ENCODE measurements at regions not wholly inside any gene's neighbourhood (a gene's known extent, or its start where the extent isn't known, plus 50 kb on each side); places are given as distances from the start of the nearest gene placed in this dataset.

DNA sequence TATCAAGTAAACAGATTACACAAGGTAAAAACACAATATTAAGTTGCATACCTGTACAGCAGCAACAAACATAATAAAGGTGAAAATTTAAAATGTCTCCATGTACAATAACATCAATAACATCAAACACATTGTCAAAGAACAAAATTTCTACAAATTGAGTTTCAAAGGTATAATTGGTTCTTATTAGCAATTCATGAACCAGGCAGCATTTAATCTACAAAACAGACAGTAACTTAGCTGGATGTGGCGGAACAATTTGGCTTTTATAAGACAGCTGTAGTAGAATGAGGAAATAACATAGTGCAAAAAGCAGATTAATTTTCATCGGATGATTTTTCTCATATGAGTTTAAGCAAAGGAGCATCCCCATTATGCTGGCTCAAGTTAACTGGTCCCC lies 1176.8 kb downstream of the EFNA5 start:
- Histone ChIP-seq H3K9ac (ENCODE audit: low read length) (no peak overlapping the region), H3K27me3 (ENCODE audit: insufficient read depth, low read length) (no peaks in the 10 kb centered on the region), H2AFZ (ENCODE audit: low read length) (no peak overlapping the region), H3K79me2 (ENCODE audit: insufficient read depth, low read length) (no peaks in the 10 kb centered on the region), H3F3A (ENCODE audit: insufficient read depth, low read length) (no peaks in the 10 kb centered on the region), H3K4me3 (ENCODE audit: low read depth, low read length, poor library complexity, severe bottlenecking) (no peak overlapping the region), H3K4me2 (ENCODE audit: low read length) (no peak overlapping the region), H3K4me1 (ENCODE audit: insufficient read depth, low read length, severe bottlenecking) (no peaks in the 10 kb centered on the region), H3K9me2 (ENCODE audit: low read depth, low read length) (no peaks in the 10 kb centered on the region), H4K20me1 (ENCODE audit: insufficient read depth, low read length) (no peaks in the 10 kb centered on the region), H3K9me3 (ENCODE audit: low read length) (no peaks in the 10 kb centered on the region), H3K36me3 (ENCODE audit: insufficient read depth, low read length) (no peaks in the 10 kb centered on the region), H3K27ac (ENCODE audit: low read depth, low read length, poor library complexity, severe bottlenecking) (no peak overlapping the region)
- TF ChIP-seq, protein P1, sequence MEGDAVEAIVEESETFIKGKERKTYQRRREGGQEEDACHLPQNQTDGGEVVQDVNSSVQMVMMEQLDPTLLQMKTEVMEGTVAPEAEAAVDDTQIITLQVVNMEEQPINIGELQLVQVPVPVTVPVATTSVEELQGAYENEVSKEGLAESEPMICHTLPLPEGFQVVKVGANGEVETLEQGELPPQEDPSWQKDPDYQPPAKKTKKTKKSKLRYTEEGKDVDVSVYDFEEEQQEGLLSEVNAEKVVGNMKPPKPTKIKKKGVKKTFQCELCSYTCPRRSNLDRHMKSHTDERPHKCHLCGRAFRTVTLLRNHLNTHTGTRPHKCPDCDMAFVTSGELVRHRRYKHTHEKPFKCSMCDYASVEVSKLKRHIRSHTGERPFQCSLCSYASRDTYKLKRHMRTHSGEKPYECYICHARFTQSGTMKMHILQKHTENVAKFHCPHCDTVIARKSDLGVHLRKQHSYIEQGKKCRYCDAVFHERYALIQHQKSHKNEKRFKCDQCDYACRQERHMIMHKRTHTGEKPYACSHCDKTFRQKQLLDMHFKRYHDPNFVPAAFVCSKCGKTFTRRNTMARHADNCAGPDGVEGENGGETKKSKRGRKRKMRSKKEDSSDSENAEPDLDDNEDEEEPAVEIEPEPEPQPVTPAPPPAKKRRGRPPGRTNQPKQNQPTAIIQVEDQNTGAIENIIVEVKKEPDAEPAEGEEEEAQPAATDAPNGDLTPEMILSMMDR (IDR thresholded peaks at IDR 0.05; ENCODE audit: low read length): no peak
- TF ChIP-seq EZH2 (IDR thresholded peaks at IDR 0.05; ENCODE audit: borderline replicate concordance, low read length): no peak

- no peaks in the 10 kb centered on the region for H3F3A ChIP-seq (ENCODE audit: insufficient read depth, low read length)
- H3K27me3 ChIP-seq (ENCODE audit: insufficient read depth, low read length): no peaks in the 10 kb centered on the region
- H3K9me3 ChIP-seq (ENCODE audit: low read length): no peaks in the 10 kb centered on the region
- no peaks in the 10 kb centered on the region for H3K79me2 ChIP-seq (ENCODE audit: insufficient read depth, low read length)
- no peak overlapping the region for H2AFZ ChIP-seq (ENCODE audit: low read length)
- H3K4me3 ChIP-seq (ENCODE audit: low read depth, low read length, poor library complexity, severe bottlenecking): no peak overlapping the region
- no peak for TF ChIP-seq EZH2 (IDR thresholded peaks at IDR 0.05; ENCODE audit: borderline replicate concordance, low read length)
- TF ChIP-seq, protein P1 (IDR thresholded peaks at IDR 0.05; ENCODE audit: low read length): no peak
- no peak overlapping the region for H3K27ac ChIP-seq (ENCODE audit: low read depth, low read length, poor library complexity, severe bottlenecking)
- H3K9ac ChIP-seq (ENCODE audit: low read length): no peak overlapping the region
- no peaks in the 10 kb centered on the region for H3K9me2 ChIP-seq (ENCODE audit: low read depth, low read length)
- no peak overlapping the region for H3K4me2 ChIP-seq (ENCODE audit: low read length)
- no peaks in the 10 kb centered on the region for H3K36me3 ChIP-seq (ENCODE audit: insufficient read depth, low read length)
- H3K4me1 ChIP-seq (ENCODE audit: insufficient read depth, low read length, severe bottlenecking): no peaks in the 10 kb centered on the region
- H4K20me1 ChIP-seq (ENCODE audit: insufficient read depth, low read length): no peaks in the 10 kb centered on the region
Measured at GRCh38 chr5:106489004-106489403, 1181.7 kb downstream of the EFNA5 start.

DNA sequence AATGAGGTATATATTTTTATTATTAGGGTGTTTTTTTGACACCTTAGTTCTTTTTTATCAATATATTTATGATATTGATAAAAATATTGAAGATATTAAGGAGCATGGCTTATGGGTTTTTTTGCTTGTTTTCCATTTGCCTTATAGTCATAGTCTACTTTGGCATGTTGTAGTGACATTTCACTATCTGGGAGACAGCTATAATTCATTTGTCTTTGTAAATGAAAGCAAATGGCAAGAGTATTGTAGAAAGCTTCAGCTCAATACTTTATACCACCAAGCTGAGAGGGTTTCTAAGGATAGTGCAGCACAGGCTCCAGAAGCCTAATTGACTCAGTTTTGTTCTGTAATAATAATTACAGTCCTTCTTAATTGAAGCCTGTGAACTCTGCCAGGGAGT lies 1182.3 kb downstream of the EFNA5 start:
- Histone ChIP-seq H4K20me1 (ENCODE audit: insufficient read depth, low read length) (no peaks in the 10 kb centered on the region), H3K9me3 (ENCODE audit: low read length) (no peaks in the 10 kb centered on the region), H3K79me2 (ENCODE audit: insufficient read depth, low read length) (no peaks in the 10 kb centered on the region), H3K36me3 (ENCODE audit: insufficient read depth, low read length) (no peaks in the 10 kb centered on the region), H3K27ac (ENCODE audit: low read depth, low read length, poor library complexity, severe bottlenecking) (no peak overlapping the region), H3K9ac (ENCODE audit: low read length) (no peak overlapping the region), H3K4me2 (ENCODE audit: low read length) (no peak overlapping the region), H3F3A (ENCODE audit: insufficient read depth, low read length) (no peaks in the 10 kb centered on the region), H3K9me2 (ENCODE audit: low read depth, low read length) (no peaks in the 10 kb centered on the region), H3K4me1 (ENCODE audit: insufficient read depth, low read length, severe bottlenecking) (no peaks in the 10 kb centered on the region), H3K27me3 (ENCODE audit: insufficient read depth, low read length) (no peaks in the 10 kb centered on the region), H3K4me3 (ENCODE audit: low read depth, low read length, poor library complexity, severe bottlenecking) (no peak overlapping the region), H2AFZ (ENCODE audit: low read length) (no peak overlapping the region)
- no peak for TF ChIP-seq EZH2 (IDR thresholded peaks at IDR 0.05; ENCODE audit: borderline replicate concordance, low read length)
- TF ChIP-seq, protein P1 (IDR thresholded peaks at IDR 0.05; ENCODE audit: low read length): no peak
